HG02885 (cell line): ENCODE measurements at regions not wholly inside any gene's neighbourhood (a gene's known extent, or its start where the extent isn't known, plus 50 kb on each side); places are given as distances from the start of the nearest gene placed in this dataset.

Experiments
- ATAC-seq: cut with Tn5 transposase; IDR thresholded peaks from one replicate; pipeline ENCODE4 v1.9.1; 2021; ENCODE audit warnings: mild to moderate bottlenecking; ENCODE audit not compliant: unreplicated experiment, poor library complexity

- ATAC-seq = no peak
These were observed 151.7 kb upstream of the RASGEF1B start for GRCh38 chr4:81623434-81623833.

DNA sequence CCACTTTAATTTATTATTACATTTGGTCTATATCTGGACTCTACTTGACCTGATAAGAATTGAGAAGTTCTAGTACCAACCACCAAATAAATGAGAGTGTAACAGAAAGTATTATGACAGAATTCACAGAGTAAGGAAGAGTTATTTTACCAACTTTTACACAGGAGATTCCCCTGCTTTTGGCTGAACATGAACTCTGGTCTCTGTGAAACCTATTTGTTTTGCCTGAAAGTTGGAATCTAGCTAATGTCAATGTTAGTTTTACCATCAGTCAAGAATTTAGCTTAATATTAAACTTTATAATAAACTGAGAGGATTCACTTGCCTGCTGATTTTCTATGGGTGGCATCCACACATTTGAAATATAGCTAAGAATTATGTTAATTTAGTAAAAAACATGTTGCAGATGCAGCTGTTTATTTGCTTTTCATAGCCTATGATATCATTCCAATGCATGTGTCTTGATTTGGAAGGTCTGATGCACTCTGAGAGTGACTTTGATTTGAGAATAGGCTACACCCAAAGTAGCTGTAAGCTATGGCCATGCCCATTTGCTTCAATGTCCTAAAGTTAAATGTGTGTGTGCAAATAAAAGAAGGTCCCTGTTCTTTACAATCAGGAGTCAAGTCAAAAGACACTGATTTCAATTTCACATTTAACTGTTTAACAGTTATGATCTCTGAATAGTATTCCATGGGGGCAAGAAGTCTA, 150.9 kb upstream of the RASGEF1B start:
- no peak for ATAC-seq

- ATAC-seq = no peak
These were observed 150.3 kb upstream of the RASGEF1B start for GRCh38 chr4:81622028-81622427.

DNA sequence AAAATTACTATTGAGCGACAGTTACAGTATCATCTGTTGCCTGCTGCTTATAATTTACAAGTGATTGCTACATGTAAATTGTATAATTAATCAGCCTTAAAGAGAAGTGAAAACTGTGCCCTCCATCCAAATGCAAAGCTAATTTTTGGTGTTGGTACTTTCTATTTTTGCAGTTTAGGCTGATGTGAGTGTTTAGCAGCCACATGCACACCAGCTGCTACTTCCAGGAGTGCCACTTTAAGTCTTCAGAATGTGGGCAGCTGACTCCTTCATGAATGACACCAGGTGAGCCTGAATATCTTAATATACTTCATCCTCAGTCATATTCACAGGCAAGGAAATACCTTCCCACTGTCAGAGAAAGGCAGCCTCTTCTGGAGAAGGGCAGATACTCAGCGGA, 149.8 kb upstream of the RASGEF1B start:
- no peak for ATAC-seq

- no peak for ATAC-seq
These were observed 148.7 kb upstream of the RASGEF1B start for GRCh38 chr4:81620442-81620841.

DNA sequence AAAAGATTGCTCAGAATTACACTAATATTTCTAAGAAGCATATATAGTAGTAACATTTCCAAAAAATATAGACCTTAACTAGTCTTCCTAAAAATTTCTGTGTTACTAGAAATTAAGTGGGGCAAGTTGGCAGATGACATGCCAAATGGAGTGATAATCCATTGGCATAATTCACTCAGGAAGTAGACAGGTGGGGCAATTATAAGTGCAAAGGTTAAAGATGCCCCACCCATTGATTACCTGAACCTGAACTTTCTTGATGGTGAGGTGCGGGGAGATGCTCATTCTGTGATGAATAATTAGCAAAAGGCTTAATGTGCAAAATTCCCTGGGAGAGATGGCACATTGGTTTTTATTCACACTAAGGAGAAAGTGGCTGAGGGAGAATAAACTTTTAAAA, 145.8 kb upstream of the RASGEF1B start:
- ATAC-seq = no peak

GRCh38 chr4:81611221-81611620, 139.5 kb upstream of the RASGEF1B start:
- no peak for ATAC-seq

DNA sequence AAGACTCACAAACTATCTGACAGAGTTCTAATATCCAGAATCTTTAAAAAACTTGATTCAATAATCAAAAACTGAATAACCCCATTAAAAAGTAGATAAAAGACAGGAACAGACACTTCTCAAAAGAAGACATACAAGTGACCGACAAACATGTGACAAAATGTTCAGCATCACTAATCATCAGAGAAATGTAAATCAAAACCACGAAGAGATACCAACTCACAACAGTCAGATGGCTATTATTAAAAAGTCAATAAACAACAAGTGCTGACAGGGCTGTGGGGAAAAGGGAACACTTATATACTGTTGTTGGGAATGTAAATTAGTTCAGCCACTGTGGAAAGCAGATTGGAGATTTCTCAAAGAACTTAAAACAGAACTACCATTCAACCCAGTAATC, 138.1 kb upstream of the RASGEF1B start:
- ATAC-seq = no peak

DNA sequence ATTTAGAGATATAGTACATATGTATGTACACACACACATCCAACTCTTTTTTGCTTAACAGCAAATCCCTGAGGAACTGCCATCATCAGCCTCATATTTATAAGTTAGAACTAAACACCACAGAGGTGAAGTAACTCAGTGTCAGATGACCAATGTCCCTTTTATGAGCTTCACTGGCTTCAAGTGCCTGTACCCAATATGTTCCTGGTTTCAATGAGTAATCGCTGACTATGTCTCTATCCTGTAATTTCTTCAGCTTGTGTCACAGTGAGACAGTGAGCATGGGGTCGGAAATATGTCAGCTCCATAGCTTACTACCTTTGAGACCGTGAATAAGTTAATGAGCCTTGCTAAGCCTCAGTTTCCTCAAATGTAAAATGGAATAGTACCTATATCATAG, 136.2 kb upstream of the RASGEF1B start:
- ATAC-seq = no peak

DNA sequence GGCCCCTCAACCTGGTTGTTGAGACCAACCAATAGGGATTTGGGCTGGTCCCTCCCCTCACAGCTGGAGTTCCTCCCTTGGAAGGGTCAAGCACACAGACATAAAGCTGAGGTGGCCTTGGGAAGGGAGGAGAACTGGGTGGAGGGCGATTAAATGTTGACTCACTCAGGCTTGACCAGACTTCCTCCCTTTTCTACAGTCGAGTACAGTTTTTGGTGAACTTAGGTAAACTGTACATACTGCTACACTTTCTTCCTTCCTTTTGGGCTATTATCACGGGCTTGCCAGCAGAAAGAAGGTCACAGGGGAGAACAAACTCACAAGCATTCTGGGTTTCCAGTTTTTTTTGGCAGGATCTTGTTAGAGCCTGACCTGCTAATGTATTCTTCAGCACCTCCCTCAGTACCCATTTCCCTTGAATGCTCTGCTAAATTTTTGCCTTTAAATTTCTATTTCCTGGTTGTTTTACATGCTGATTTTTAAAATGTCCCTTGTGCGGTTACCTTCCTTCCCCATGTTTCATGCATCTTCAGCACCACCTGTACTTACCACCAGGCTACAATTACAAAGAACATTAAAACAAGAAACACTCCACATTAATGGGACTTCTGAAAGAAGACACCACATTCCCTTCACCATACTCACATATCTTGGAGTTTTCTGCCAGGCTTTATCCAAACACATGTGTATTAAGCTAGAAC, 135.2 kb upstream of the RASGEF1B start:
- ATAC-seq = no peak

- ATAC-seq = no peak
These were observed 134.5 kb upstream of the RASGEF1B start for GRCh38 chr4:81606166-81606565.

GRCh38 chr4:81605271-81605670, 133.6 kb upstream of the RASGEF1B start:
- no peak for ATAC-seq

GRCh38 chr4:81604683-81605218, 133.0 kb upstream of the RASGEF1B start:
- no peak for ATAC-seq

DNA sequence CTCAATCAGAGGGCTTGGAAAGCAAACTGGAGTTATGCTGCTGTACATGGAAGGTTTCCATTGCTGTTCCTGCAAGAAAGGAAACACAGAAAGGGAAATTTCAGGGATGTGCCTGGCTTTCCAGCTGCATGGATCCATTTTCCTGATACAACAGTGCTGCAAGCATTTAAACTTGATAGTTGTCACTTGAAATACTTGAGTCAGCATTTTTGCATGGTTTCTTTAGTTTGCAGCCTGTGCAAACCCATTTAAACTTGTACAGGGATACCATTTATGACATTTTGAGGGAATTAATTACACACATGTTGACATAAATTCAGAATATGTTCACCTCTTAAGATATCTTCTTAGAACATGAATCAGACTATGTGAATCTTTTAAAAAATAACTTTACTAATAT, 131.1 kb upstream of the RASGEF1B start:
- ATAC-seq = no peak

GRCh38 chr4:81601358-81601694, 129.6 kb upstream of the RASGEF1B start:
- ATAC-seq = no peak

GRCh38 chr4:81600520-81601357, 129.0 kb upstream of the RASGEF1B start:
- ATAC-seq = no peak

DNA sequence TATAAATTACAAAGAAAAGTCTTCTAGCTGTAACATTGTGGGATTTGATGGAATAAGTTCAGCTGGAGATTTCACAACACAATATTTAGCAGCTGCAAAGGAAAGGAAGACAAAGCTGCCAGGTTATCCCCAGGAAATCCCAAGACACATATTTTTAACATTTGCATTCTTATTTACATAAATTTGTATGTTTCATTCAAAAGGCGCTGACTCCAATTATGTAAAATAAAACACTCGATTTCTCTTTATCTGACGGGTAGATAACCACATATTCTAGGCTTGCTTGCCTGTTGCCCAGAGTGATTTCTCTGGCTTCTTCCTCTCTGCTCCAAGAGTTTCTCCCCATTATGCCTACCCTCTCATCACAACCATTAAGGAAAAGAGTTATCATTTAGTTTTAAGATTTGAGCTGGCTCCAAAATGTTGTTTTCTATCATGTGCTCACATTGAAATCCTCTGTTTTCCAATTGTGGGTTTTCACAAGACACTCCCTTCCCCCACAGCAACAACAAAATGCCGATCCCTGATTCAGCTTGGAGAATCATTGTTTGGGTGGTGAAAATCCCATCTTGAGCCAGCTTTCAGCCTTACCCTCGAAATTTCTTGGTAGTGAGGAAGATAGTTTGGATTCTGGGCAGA, 128.2 kb upstream of the RASGEF1B start:
- no peak for ATAC-seq

DNA sequence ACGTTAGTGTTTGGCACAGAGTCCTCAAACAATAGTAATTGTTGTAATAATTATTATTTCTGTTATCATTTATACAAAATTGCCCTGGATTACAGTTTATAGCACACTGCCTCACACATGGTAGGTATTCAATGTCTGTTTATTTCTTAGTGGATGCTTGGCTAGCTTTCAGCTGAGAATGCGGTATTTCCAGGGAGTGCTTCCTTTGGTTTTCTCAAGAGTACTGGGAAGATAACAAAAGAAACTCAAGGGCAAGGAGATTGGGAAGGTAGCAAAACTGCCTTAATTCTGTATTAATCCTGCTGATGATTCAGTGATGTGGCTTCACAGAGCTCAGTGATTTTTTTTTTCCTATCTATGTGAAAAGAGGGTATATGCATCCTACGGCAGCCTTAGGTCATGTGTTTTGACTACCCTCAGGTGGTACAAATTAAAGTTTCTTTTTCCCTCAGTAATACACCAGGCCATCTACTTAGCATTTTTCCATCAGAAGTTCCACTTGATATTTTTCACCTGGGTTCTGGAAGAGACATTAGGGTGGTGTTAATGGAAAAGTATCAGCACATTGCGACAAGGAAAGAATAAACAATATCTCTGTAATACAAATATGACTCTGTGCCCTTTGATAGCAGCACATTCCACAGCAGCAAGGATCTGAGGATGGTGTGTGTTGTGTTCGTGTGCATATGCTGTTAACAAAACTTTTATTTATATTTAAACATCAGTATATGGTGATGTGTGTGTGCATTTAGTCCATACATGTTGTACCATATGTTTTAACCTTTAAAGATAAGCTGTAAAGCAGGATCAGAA, 124.3 kb upstream of the RASGEF1B start:
- ATAC-seq = no peak

- no peak for ATAC-seq
These were observed 123.6 kb upstream of the RASGEF1B start for GRCh38 chr4:81595287-81595686.
